Bronchial epithelial cell (primary cell): ENCODE measurements at regions not wholly inside any gene's neighbourhood (a gene's known extent, or its start where the extent isn't known, plus 50 kb on each side); places are given as distances from the start of the nearest gene placed in this dataset.

ENCODE experiments used
- DNase-seq: peaks from one replicate; pipeline ENCODE4 v3.0.0-alpha.2; 2010; ENCODE audit warnings: low read depth
- FAIRE-seq: peaks from 2 replicates; lab custom pipeline; 2011; peaks lifted over from hg19 to GRCh38; lab: Jason Lieb, UNC
- H3K27me3 ChIP-seq: 2 replicates; pipeline ENCODE4 v1.5.1; 2011; ENCODE audit warnings: low read length; ENCODE audit not compliant: control insufficient read depth, insufficient read depth
- H3K36me3 ChIP-seq: 2 replicates; pipeline ENCODE4 v1.5.1; 2011; ENCODE audit warnings: low read length; ENCODE audit not compliant: control insufficient read depth, insufficient read depth
- H3K4me3 ChIP-seq: 2 replicates; pipeline ENCODE4 v1.5.1; 2011; ENCODE audit warnings: mild to moderate bottlenecking, low read depth, low read length, control low read depth
- CTCF ChIP-seq: IDR thresholded peaks from 2 replicates; pipeline ENCODE4 v1.5.1; 2011; ENCODE audit warnings: mild to moderate bottlenecking, moderate library complexity, low read length, control low read depth, inconsistent platforms; ENCODE audit not compliant: insufficient read depth, severe bottlenecking

GRCh38 chr15:69816522-69816921 lies 281.2 kb downstream of the TLE3 start:
- no peak for TF ChIP-seq CTCF
- Histone ChIP-seq H3K4me3 (no peak overlapping the region), H3K27me3 (peaks cover 3% of the 10 kb centered on the region), H3K36me3 (no peaks in the 10 kb centered on the region)
- FAIRE-seq (no peak), DNase-seq (no peak)

- TF ChIP-seq CTCF: no peak
- no peak for DNase-seq
- no peak for FAIRE-seq
- peaks cover 3% of the 10 kb centered on the region for H3K27me3 ChIP-seq
- H3K4me3 ChIP-seq: no peak overlapping the region
- H3K36me3 ChIP-seq: no peaks in the 10 kb centered on the region
These were observed 279.2 kb downstream of the TLE3 start for GRCh38 chr15:69818529-69818928.

GRCh38 chr15:69819371-69819770 lies 278.3 kb downstream of the TLE3 start:
- TF ChIP-seq CTCF: no peak
- no peak for DNase-seq
- H3K27me3 ChIP-seq: peaks cover 3% of the 10 kb centered on the region
- H3K4me3 ChIP-seq: no peak overlapping the region
- FAIRE-seq: no peak
- H3K36me3 ChIP-seq: no peaks in the 10 kb centered on the region

- no peak for TF ChIP-seq CTCF
- H3K27me3 ChIP-seq: no peaks in the 10 kb centered on the region
- no peak overlapping the region for H3K4me3 ChIP-seq
- no peaks in the 10 kb centered on the region for H3K36me3 ChIP-seq
- DNase-seq (no peak), FAIRE-seq (no peak)
These were observed 276.9 kb downstream of the TLE3 start for GRCh38 chr15:69820819-69821218.

- Histone ChIP-seq H3K36me3 (no peaks in the 10 kb centered on the region), H3K4me3 (no peak overlapping the region), H3K27me3 (no peaks in the 10 kb centered on the region)
- no peak for TF ChIP-seq CTCF
- DNase-seq (peak; percentile 19), FAIRE-seq (no peak)
These were observed 274.4 kb downstream of the TLE3 start for GRCh38 chr15:69823223-69823907.
